Skeletal muscle satellite cell (primary cell): ENCODE measurements at regions not wholly inside any gene's neighbourhood (a gene's known extent, or its start where the extent isn't known, plus 50 kb on each side); places are given as distances from the start of the nearest gene placed in this dataset.

Experiments used
- H3K27me3 ChIP-seq: 2 replicates; pipeline ENCODE4 v1.7.0; 2013; ENCODE audit warnings: low read length; ENCODE audit not compliant: control insufficient read depth, insufficient read depth
- H3K36me3 ChIP-seq: 2 replicates; pipeline ENCODE4 v1.7.0; 2013; ENCODE audit warnings: mild to moderate bottlenecking, control low read depth, low read length; ENCODE audit not compliant: insufficient read depth
- H3K4me1 ChIP-seq: 2 replicates; pipeline ENCODE4 v1.7.0; 2013; ENCODE audit warnings: low read length; ENCODE audit not compliant: control insufficient read depth, insufficient read depth
- H3K4me2 ChIP-seq: 2 replicates; pipeline ENCODE4 v1.7.0; 2013; ENCODE audit warnings: mild to moderate bottlenecking, low read length
- H3K4me3 ChIP-seq: 2 replicates; pipeline ENCODE4 v1.7.0; 2013; ENCODE audit warnings: low read length
- H3K9ac ChIP-seq: 2 replicates; pipeline ENCODE4 v1.7.0; 2013; ENCODE audit warnings: mild to moderate bottlenecking, low read depth, low read length, moderate library complexity
- H3K9me3 ChIP-seq: replicated peaks from 2 replicates; pipeline ENCODE4 v1.7.0; 2013; ENCODE audit warnings: mild to moderate bottlenecking, control low read depth, low read length

DNA sequence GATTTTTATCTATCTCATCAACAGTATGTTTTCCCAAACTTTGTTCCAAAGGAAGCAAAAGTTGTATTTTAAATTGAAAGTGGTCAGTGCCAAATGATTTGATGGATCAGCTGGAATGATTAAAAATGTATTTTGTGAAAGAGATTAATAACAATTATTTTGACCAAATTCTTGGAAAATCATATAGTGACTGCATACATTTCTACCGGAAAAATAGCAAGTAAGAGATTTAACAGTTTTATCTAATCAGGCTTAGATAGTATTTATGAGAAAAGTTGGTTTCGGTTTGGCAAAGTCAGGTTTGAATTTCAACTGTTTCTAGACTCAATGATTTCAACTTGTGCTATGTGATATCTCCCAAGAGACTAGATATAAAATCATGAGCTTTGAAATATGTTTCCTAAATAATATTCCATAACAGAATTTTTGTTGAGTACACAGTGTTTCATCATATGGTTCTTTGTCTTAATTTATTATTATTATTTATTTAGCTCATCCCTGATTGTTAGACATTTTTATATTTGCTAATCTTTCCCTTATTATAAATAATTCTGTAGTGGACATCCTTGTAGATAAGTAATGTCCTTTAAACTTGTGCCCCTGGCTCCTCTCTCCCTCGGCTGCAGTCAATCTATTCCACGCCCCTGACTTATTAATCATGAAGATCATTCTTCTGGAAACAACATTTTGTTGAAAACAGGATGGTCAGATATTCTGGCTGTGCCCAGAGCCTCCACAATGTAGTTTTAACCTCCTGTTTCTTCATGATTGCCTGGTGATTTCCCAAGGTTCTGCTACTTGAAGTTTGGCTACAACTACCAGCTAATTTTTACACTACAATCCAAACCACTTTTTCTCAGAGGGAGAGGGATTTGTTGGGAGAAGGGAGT is 520.7 kb upstream of the TCF4 start:
- no peaks in the 10 kb centered on the region for H3K9me3 ChIP-seq
- no peaks in the 10 kb centered on the region for H3K27me3 ChIP-seq
- H3K9ac ChIP-seq = no peak overlapping the region
- H3K4me3 ChIP-seq = no peak overlapping the region
- H3K36me3 ChIP-seq = no peaks in the 10 kb centered on the region
- no peaks in the 10 kb centered on the region for H3K4me1 ChIP-seq
- no peak overlapping the region for H3K4me2 ChIP-seq

DNA sequence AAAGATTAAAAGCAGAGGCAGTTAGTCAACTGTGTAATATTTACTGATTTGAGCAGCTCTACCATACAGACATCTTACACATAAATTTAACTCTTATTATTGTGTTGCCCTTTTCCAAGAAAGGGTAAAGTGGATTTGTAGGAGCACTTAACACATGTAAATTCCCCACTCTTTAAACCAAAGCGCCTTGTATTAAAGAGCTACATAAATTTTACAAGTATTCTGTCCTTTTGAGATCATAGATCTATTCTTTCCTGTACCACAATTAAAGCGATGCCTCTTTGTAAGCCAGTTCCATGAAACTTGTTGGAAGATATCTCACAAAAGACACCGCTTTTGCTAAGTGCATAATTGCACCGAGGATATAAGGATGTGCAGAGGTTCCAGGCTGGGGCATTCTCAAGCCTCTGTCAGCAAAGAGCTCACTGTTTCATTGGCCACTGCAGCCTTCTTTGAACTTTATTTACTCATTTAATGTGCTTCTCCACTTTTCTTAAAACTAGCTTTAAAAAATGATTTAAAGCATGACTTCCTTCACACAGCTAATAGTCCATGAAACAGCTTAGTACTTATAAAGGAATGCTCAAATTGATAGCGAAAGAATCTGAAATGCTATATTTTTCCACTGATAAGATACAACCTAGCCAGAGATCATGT is 520.0 kb upstream of the TCF4 start:
- H3K4me1 ChIP-seq = no peaks in the 10 kb centered on the region
- no peak overlapping the region for H3K4me3 ChIP-seq
- H3K36me3 ChIP-seq = no peaks in the 10 kb centered on the region
- no peak overlapping the region for H3K9ac ChIP-seq
- no peak overlapping the region for H3K4me2 ChIP-seq
- H3K9me3 ChIP-seq = no peaks in the 10 kb centered on the region
- H3K27me3 ChIP-seq = no peaks in the 10 kb centered on the region

GRCh38 chr18:56100090-56100722 is 512.2 kb upstream of the TCF4 start:
- no peaks in the 10 kb centered on the region for H3K27me3 ChIP-seq
- H3K36me3 ChIP-seq = no peaks in the 10 kb centered on the region
- no peak overlapping the region for H3K9ac ChIP-seq
- H3K4me1 ChIP-seq = no peaks in the 10 kb centered on the region
- no peak overlapping the region for H3K4me3 ChIP-seq
- H3K9me3 ChIP-seq = no peaks in the 10 kb centered on the region
- H3K4me2 ChIP-seq = no peak overlapping the region

DNA sequence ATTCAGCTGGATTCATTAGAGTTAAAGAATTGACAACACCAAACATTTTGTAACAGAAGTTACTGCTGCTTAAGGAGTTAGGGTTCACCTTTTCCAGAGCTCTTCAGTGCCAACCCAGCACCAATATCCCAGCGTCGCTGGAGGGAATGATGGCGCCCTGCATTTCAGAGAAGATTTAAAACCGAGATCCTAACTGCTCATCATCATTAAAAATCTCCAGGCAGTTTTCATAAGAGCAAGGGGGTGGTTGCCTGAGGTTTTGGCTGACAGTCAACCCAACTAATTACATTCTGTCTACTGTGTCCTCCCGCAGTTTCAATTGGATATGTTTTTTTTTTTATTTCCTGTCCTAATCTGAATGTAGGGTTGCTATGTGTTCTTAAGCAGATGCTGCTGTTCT is 509.6 kb upstream of the TCF4 start:
- Histone ChIP-seq H3K27me3 (no peaks in the 10 kb centered on the region), H3K4me3 (no peak overlapping the region), H3K4me1 (no peaks in the 10 kb centered on the region), H3K4me2 (no peak overlapping the region), H3K9me3 (no peaks in the 10 kb centered on the region), H3K36me3 (no peaks in the 10 kb centered on the region), H3K9ac (no peak overlapping the region)

DNA sequence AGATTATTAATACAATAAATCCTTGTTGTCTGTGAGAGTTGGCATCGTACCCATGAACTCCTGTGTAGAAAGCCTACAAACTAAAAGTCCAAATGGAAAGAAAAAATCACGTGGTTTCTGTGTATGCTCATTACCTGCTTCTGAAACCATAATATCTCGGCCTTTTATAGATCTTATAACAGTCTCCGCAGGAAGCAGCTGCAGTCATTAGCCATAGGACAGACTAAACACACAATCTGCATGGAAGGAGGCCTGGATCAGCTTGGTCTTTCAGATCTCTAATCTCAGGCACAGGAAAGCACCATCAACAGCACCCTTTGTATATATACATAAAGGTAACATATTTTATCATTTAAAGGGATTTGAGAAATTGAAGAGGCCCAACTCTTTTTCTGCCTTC is 508.9 kb upstream of the TCF4 start:
- Histone ChIP-seq H3K9me3 (no peaks in the 10 kb centered on the region), H3K4me2 (no peak overlapping the region), H3K4me3 (no peak overlapping the region), H3K27me3 (no peaks in the 10 kb centered on the region), H3K4me1 (no peaks in the 10 kb centered on the region), H3K36me3 (no peaks in the 10 kb centered on the region), H3K9ac (no peak overlapping the region)

DNA sequence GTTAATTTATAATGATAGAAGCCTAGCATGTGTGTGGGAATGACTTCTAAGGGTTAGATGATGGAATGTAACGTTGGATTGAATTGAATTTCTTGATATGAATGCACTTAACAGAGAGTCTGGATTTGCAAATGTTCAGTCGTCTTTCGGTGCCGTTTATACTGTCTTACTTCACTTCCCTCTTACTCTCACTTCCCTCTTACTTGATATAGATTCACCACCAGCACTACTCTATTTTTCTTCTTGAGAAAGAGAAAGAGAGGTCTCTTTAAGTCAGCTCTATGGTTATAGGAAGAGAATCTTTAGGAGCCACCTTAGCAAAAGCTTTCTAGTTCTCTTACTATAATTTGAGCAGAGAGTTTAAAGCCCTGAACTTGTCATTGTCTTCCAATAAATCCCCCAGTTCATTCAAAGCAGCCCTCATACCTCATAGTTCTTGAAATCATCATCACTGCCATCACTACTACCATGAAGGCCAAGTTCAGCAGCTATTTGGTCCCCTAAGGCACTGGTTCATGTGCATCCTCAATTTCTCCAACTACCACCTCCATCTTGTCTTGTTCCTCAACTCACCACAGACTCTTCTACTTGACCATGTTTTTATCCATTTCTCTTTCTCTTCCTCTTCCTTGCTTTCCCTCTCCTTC is 501.7 kb upstream of the TCF4 start:
- Histone ChIP-seq H3K4me2 (no peak overlapping the region), H3K9ac (no peak overlapping the region), H3K9me3 (no peaks in the 10 kb centered on the region), H3K36me3 (no peaks in the 10 kb centered on the region), H3K4me3 (no peak overlapping the region), H3K4me1 (no peaks in the 10 kb centered on the region), H3K27me3 (no peaks in the 10 kb centered on the region)

GRCh38 chr18:56086786-56087185 is 498.8 kb upstream of the TCF4 start:
- no peaks in the 10 kb centered on the region for H3K9me3 ChIP-seq
- no peaks in the 10 kb centered on the region for H3K27me3 ChIP-seq
- H3K4me3 ChIP-seq = no peak overlapping the region
- H3K9ac ChIP-seq = no peak overlapping the region
- H3K4me2 ChIP-seq = no peak overlapping the region
- H3K36me3 ChIP-seq = no peaks in the 10 kb centered on the region
- H3K4me1 ChIP-seq = peaks cover 7% of the 10 kb centered on the region

DNA sequence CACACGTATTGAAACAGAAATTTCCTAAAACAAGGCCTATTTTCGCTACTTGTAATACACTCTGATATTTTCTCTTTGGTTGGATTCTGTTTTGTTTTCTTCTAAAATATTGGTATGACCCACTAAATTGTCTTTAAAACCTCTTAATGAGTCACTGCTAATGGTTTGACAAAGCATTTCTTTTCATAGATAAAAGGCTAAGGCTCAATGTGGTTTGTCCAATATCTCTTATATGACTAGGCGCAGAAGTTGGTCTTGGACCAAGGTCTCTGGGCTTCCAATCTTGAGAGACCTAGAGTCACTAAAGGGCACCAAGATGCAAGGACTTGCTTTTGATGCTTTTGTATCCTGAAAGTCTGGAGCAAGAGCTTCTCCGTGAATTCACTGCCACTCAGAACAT is 498.2 kb upstream of the TCF4 start:
- no peaks in the 10 kb centered on the region for H3K36me3 ChIP-seq
- no peaks in the 10 kb centered on the region for H3K27me3 ChIP-seq
- no peak overlapping the region for H3K4me3 ChIP-seq
- no peak overlapping the region for H3K9ac ChIP-seq
- peaks cover 7% of the 10 kb centered on the region for H3K4me1 ChIP-seq
- no peak overlapping the region for H3K4me2 ChIP-seq
- no peaks in the 10 kb centered on the region for H3K9me3 ChIP-seq

DNA sequence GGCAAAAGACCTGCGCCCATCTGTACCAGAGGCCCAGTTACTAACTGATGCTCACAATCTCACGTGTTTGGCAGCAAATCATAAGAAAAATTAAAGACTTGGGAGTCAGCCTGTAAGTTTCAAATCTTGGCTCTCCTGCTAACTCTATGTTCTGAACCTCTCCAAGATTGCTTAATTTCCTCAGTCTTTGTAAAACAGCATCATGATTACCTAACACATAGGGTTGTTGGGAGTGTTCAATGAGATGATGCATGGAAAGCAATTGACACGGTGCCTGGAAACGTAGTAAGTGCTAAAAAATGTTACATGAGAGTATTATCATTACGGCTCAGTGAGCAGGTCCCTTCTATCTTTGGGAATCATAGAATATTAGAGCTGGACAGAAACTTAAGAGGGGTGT is 497.6 kb upstream of the TCF4 start:
- H3K4me1 ChIP-seq = peaks cover 7% of the 10 kb centered on the region
- no peak overlapping the region for H3K4me2 ChIP-seq
- H3K36me3 ChIP-seq = no peaks in the 10 kb centered on the region
- no peak overlapping the region for H3K4me3 ChIP-seq
- H3K9me3 ChIP-seq = no peaks in the 10 kb centered on the region
- H3K9ac ChIP-seq = no peak overlapping the region
- H3K27me3 ChIP-seq = no peaks in the 10 kb centered on the region

DNA sequence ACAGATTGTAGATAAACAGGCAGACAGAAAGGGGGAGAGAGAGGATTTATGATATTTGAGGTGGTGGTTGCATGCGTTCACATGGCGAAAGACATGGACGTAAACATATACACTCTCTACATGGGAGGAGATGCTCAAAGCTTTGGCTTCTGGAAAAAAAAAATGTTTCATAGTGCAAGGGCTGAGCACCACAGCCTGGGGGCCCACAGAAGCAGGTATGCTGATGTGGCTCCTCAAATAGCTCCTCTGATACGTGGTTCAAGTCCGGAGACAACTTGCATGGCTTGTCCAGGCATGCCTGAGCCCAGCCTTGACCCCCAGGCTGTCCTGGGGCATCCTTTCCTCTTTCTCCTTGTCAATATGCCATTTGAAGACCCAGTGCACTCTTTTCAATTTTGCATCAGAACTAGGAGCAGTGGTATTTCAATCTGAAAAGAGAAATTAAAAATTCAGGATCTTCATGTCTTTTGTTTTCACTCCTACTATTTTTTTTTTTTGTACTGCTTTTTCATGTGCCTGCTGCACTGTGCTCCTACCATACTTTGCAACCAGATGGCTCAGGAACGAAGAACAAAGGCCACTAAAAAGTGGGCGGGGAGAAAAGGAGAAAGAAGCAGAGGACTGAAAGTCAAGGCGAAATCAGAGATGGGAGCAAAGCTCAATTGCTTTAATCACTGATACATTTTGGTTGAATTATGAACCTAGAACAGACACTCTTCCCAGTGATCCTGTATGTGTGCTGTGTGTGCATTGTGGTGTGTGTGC is 495.7 kb upstream of the TCF4 start:
- H3K36me3 ChIP-seq = no peaks in the 10 kb centered on the region
- H3K4me2 ChIP-seq = peak overlapping the region; percentile 3
- peaks cover 7% of the 10 kb centered on the region for H3K4me1 ChIP-seq
- no peak overlapping the region for H3K4me3 ChIP-seq
- H3K9me3 ChIP-seq = no peaks in the 10 kb centered on the region
- H3K9ac ChIP-seq = no peak overlapping the region
- no peaks in the 10 kb centered on the region for H3K27me3 ChIP-seq

DNA sequence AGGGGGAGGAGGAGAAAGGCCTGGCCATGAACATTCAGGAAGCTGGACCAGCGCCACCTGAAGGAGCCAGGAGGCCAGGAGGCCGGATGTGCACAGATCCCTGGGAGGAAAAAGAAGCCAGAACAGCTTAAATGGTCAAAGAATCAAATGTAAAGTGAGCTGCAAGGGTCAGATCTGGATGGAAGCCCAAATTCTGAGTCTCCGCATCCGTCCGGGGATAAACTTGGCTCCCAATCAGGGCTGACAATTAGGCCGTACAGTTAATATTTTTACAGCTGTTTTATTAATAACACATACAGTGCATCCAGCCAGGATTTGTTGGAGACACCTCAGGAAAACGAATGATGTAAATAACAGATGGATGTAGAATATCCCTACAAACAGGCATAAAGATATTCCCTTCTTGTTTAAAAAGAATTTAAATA is 495.1 kb upstream of the TCF4 start:
- Histone ChIP-seq H3K4me2 (peak overlapping the region; percentile 3), H3K36me3 (no peaks in the 10 kb centered on the region), H3K4me3 (no peak overlapping the region), H3K9me3 (no peaks in the 10 kb centered on the region), H3K27me3 (no peaks in the 10 kb centered on the region), H3K9ac (no peak overlapping the region), H3K4me1 (peaks cover 7% of the 10 kb centered on the region)
